Chondrocyte (in vitro differentiated cells): ENCODE measurements at regions not wholly inside any gene's neighbourhood (a gene's known extent, or its start where the extent isn't known, plus 50 kb on each side); places are given as distances from the start of the nearest gene placed in this dataset.

Source experiments
- DNase-seq: peaks from one replicate; pipeline ENCODE4 v3.0.0; 2021; ENCODE audit warnings: mixed read lengths, low spot score
- H3K27ac Mint-ChIP-seq: one replicate; pipeline ENCODE4 v1.8.0; 2021; ENCODE audit warnings: mild to moderate bottlenecking, moderate library complexity, mixed read lengths; ENCODE audit not compliant: unreplicated experiment
- H3K27me3 Mint-ChIP-seq: 2 replicates; pipeline ENCODE4 v1.8.0; 2021; ENCODE audit warnings: low read depth, mixed read lengths
- H3K36me3 Mint-ChIP-seq: 2 replicates; pipeline ENCODE4 v1.8.0; 2021; ENCODE audit warnings: low read depth, mixed read lengths
- H3K4me1 Mint-ChIP-seq: 2 replicates; pipeline ENCODE4 v1.8.0; 2021; ENCODE audit warnings: low read depth, mild to moderate bottlenecking, mixed read lengths
- H3K4me3 Mint-ChIP-seq: one replicate; pipeline ENCODE4 v1.8.0; 2021; ENCODE audit warnings: mild to moderate bottlenecking, moderate library complexity, mixed read lengths; ENCODE audit not compliant: unreplicated experiment
- H3K9me3 Mint-ChIP-seq: 2 replicates; pipeline ENCODE4 v1.8.0; 2021; ENCODE audit warnings: low read depth, mixed read lengths
- CTCF ChIP-seq: fragments of 200-600 bp; sonication (generic); IDR thresholded peaks from 2 replicates; pipeline ENCODE4 v1.5.0; 2021; ENCODE audit warnings: antibody characterized with exemption, mild to moderate bottlenecking, moderate library complexity

DNA sequence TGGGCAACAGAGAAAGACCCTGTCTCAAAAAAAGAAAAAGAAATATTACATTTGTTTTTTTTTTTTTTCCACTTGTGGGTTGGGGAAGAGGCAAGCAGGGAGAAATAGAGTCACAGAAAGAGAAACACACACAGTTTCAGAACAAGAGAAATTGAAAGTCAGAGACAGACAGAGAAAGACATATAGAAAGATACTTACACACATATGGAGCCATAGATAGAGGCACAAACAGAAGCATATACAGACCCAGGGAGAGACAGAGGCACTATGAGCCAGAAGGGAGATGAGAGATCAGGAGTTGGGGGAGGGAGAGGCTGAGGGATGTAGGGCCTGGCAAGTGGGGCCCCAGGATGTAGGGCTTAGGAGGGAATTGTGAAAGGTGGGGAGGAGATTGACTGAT lies 55.2 kb upstream of the GIMD1 start:
- DNase-seq, result no peak
- H3K27ac Mint-ChIP-seq, result no peak overlapping the region
- H3K27me3 Mint-ChIP-seq, result no peaks in the 10 kb centered on the region
- H3K36me3 Mint-ChIP-seq, result no peaks in the 10 kb centered on the region
- TF ChIP-seq CTCF, result no peak
- H3K4me1 Mint-ChIP-seq, result peaks cover 20% of the 10 kb centered on the region
- no peaks in the 10 kb centered on the region for H3K9me3 Mint-ChIP-seq
- no peak overlapping the region for H3K4me3 Mint-ChIP-seq

DNA sequence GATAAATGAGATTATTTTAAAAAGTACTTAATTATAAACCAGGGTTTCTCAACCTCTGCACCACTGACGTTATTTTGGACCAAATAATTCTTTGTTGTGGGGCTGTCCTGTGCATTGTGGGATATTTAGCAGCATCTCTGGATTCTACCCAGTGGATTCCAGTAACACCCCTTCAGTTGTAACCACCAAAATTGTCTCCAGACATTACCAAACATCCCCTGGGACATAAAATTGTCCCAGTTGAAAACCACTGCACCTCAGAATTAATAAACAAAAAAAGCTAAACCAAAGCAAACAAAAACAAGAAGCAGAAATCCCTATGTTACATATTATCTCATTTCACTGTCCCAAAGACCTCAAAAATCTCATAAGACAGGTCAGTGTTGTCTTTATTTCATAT lies 54.2 kb upstream of the GIMD1 start:
- no peaks in the 10 kb centered on the region for H3K9me3 Mint-ChIP-seq
- no peak overlapping the region for H3K4me3 Mint-ChIP-seq
- no peak for DNase-seq
- TF ChIP-seq CTCF, result no peak
- no peak overlapping the region for H3K27ac Mint-ChIP-seq
- H3K27me3 Mint-ChIP-seq, result no peaks in the 10 kb centered on the region
- H3K4me1 Mint-ChIP-seq, result peaks cover 27% of the 10 kb centered on the region
- no peaks in the 10 kb centered on the region for H3K36me3 Mint-ChIP-seq

DNA sequence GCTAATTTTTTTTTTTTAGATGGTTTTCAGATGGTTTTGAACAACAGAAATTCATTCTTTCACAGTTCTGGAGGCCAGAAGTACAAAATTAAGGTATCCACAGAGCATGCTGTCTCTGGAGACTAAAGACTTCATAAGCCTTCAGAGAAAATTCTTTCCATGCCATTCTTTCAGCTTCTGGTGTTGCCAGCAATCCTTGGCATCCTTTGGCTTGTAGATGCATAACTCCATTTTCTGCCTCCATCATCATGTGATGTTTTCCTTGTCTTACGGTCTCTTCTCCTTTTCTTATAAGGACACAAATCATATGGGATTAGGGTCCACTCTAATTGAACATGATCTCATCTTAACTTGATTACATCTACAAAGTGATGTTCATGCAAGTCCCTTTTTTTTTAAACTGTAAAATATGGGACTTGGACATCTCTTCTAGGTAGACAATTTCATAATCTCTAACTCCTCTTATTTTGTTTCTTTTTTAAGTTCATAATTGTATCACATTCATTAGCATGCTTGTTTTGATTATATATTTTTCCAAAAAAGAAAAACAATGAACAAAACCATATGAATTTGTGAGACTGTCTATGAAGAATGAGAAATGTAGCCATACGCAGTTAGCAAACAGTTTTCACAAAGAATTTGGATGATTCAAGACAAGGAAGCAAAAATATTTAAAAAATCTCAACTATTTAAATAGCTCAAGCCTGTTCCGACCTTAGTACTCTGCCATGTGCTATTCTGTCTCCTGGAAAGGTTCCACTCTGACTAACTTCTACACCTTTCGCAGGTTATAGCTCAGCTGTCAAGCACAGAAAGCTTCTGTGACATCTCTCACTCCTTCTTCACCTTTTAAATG lies 53.1 kb upstream of the GIMD1 start:
- no peak for TF ChIP-seq CTCF
- Mint-ChIP-seq H3K4me1 (peaks cover 27% of the 10 kb centered on the region), H3K27ac (peak overlapping the region; percentile 85), H3K4me3 (no peak overlapping the region), H3K36me3 (no peaks in the 10 kb centered on the region), H3K9me3 (no peaks in the 10 kb centered on the region), H3K27me3 (no peaks in the 10 kb centered on the region)
- DNase-seq, result no peak

GRCh38 chr4:106418444-106418843 lies 49.9 kb upstream of the GIMD1 start:
- no peak for TF ChIP-seq CTCF
- no peak overlapping the region for H3K27ac Mint-ChIP-seq
- peaks cover 27% of the 10 kb centered on the region for H3K4me1 Mint-ChIP-seq
- no peaks in the 10 kb centered on the region for H3K27me3 Mint-ChIP-seq
- DNase-seq, result no peak
- H3K9me3 Mint-ChIP-seq, result no peaks in the 10 kb centered on the region
- H3K36me3 Mint-ChIP-seq, result no peaks in the 10 kb centered on the region
- no peak overlapping the region for H3K4me3 Mint-ChIP-seq
